ENCODE measurements at regions not wholly inside any gene's neighbourhood (a gene's known extent, or its start where the extent isn't known, plus 50 kb on each side); places are given as distances from the start of the nearest gene placed in this dataset.

DNA sequence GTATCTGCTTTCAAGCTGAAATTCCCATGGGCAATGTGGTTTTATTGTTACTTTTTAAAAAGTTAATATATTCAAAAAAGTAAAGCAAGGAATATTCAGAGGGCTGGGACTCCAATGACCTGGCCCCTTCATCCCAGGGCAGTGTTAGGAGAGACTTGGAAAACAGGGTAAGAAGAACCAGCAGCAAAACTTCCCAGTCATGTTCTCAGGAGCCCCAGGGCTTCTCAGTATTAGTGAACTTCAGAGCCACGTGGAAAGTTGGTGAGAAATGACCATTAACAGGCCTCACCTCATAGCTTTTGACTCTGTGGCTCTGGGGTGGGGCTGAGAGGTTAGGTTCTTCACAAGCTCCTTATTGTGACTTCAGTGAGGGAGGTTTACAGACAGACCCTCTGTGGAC lies 230.4 kb upstream of the KCNG1 start:
- ATAC-seq (no peak), FAIRE-seq (no peak)
- in situ Hi-C loops (cut with MboI), result no loop called here

More for the DNA sequence above, 230.4 kb upstream of the KCNG1 start:
- H3K9me1 ChIP-seq (ENCODE audit: control insufficient read depth, insufficient read depth, low read length), result no peaks in the 10 kb centered on the region
- H3K4me2 ChIP-seq (ENCODE audit: insufficient read depth, low read length), result no peak overlapping the region
- no peak overlapping the region for H2AFZ ChIP-seq (ENCODE audit: low read depth, low read length)
- 0% methylated on average over 1 of the region's 1 CpG for WGBS (ENCODE audit: insufficient coverage, low coverage, missing lambda C conversion rate)
- ChIA-PET CTCF (ENCODE audit: low intra/inter-chr PET ratio) (no interaction called here), POLR2A (no interaction called here)
- peaks cover 3 to 27% of the 10 kb centered on the region in 2 experiments; a peak in 4 of 5 replicates for H3K27me3 ChIP-seq (ENCODE audit: control insufficient read depth in 2 of 2, insufficient read depth in 2 of 2, low read length in 2 of 2)
- DNase-seq (ENCODE audit: extremely low read depth in 1 of 4, low spot score in 3 of 4), result no peak
- no peaks in the 10 kb centered on the region for H3K4me1 ChIP-seq (replicated peaks in 1 of 2; ENCODE audit: control insufficient read depth in 2 of 2, insufficient read depth in 2 of 2, low read length in 2 of 2)
- H4K20me1 ChIP-seq (replicated peaks; ENCODE audit: control insufficient read depth, insufficient read depth, low read length), result 0 out of 2 replicates have a peak, but pooled peaks cover 3% of the 10 kb centered on the region
- no peaks in the 10 kb centered on the region for H3K9me3 ChIP-seq (replicated peaks; ENCODE audit: control insufficient read depth, insufficient read depth, low read depth, low read length)
- no TSS peak for BruUV-seq (replicated peaks)
- H3K79me2 ChIP-seq (ENCODE audit: control insufficient read depth, insufficient read depth, low read length), result no peaks in the 10 kb centered on the region
- H3K4me3 ChIP-seq, result no peak overlapping the region
- intact Hi-C loops (cut with micrococcal nuclease), result no loop called here
- TF ChIP-seq, protein P1, sequence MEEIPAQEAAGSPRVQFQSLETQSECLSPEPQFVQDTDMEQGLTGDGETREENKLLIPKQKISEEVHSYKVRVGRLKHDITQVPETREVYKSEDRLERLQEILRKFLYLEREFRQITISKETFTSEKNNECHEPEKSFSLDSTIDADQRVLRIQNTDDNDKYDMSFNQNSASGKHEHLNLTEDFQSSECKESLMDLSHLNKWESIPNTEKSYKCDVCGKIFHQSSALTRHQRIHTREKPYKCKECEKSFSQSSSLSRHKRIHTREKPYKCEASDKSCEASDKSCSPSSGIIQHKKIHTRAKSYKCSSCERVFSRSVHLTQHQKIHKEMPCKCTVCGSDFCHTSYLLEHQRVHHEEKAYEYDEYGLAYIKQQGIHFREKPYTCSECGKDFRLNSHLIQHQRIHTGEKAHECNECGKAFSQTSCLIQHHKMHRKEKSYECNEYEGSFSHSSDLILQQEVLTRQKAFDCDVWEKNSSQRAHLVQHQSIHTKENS (CRISPR knock-in tag; IDR thresholded peaks at IDR 0.05), result no peak
- TF ChIP-seq SAFB (IDR thresholded peaks at IDR 0.05; ENCODE audit: borderline replicate concordance, low read depth, low read length) (no peak), ZNF23 (CRISPR knock-in tag; IDR thresholded peaks at IDR 0.05) (no peak), SRF (CRISPR knock-in tag; IDR thresholded peaks at IDR 0.05) (no peak)
- TF ChIP-seq, protein P2, sequence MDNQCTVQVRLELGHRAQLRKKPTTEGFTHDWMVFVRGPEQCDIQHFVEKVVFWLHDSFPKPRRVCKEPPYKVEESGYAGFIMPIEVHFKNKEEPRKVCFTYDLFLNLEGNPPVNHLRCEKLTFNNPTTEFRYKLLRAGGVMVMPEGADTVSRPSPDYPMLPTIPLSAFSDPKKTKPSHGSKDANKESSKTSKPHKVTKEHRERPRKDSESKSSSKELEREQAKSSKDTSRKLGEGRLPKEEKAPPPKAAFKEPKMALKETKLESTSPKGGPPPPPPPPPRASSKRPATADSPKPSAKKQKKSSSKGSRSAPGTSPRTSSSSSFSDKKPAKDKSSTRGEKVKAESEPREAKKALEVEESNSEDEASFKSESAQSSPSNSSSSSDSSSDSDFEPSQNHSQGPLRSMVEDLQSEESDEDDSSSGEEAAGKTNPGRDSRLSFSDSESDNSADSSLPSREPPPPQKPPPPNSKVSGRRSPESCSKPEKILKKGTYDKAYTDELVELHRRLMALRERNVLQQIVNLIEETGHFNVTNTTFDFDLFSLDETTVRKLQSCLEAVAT (IDR thresholded peaks at IDR 0.05), result no peak
- TF ChIP-seq, protein P3, sequence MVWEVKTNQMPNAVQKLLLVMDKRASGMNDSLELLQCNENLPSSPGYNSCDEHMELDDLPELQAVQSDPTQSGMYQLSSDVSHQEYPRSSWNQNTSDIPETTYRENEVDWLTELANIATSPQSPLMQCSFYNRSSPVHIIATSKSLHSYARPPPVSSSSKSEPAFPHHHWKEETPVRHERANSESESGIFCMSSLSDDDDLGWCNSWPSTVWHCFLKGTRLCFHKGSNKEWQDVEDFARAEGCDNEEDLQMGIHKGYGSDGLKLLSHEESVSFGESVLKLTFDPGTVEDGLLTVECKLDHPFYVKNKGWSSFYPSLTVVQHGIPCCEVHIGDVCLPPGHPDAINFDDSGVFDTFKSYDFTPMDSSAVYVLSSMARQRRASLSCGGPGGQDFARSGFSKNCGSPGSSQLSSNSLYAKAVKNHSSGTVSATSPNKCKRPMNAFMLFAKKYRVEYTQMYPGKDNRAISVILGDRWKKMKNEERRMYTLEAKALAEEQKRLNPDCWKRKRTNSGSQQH (CRISPR knock-in tag; IDR thresholded peaks at IDR 0.05), result no peak
- H3K9ac ChIP-seq (ENCODE audit: insufficient read depth in 1 of 2, low read depth in 2 of 2, low read length in 2 of 2), result no peak overlapping the region
- no peaks in the 10 kb centered on the region for H3K36me3 ChIP-seq (ENCODE audit: control insufficient read depth, insufficient read depth, low read length)
- H3K27ac ChIP-seq (ENCODE audit: extremely low read depth, low read depth, low read length), result no peak overlapping the region

Data from K562 (cell line).